PC-3 (cell line): ENCODE measurements at regions not wholly inside any gene's neighbourhood (a gene's known extent, or its start where the extent isn't known, plus 50 kb on each side); places are given as distances from the start of the nearest gene placed in this dataset.
A peak's percentile ranks its signal among the peaks of the same experiment; 100 is the strongest.

Source experiments
- ATAC-seq: fragments of 200-7000 bp; cut with Tn5 transposase; 2 replicates; pipeline ENCODE4 v1.9.1; 2020; ENCODE audit warnings: mild to moderate bottlenecking, moderate library complexity
- BruUV-seq: library from RNA; stranded (reverse); fragments of 400-500 nt; replicated peaks from 2 replicates; lab custom pipeline; 2021; lab: Mats Ljungman, UMichigan
- CTCF ChIA-PET: fragments of 300-600 bp; sonication (Branson Sonifier 250); formaldehyde crosslinking; loops from one replicate; lab custom pipeline; 2022; ENCODE audit warnings: antibody characterized with exemption; lab: Charles Lee
- POLR2A ChIA-PET: fragments of 300-600 bp; sonication (Branson Sonifier 250); formaldehyde crosslinking; loops from one replicate; lab custom pipeline; 2022; ENCODE audit warnings: antibody characterized with exemption; ENCODE audit not compliant: unreplicated experiment; lab: Charles Lee
- DNase-seq: peaks from one replicate; pipeline ENCODE4 v3.0.0-alpha.2; 2015
- H2AFZ ChIP-seq: fragments of 300-600 bp; sonication (generic); 2 replicates; pipeline ENCODE4 v1.6.0; 2016; ENCODE audit warnings: antibody characterized with exemption, low read length
- H3F3A ChIP-seq: fragments of 300-600 bp; sonication (generic); one replicate; pipeline ENCODE4 v1.6.0; 2017; ENCODE audit warnings: antibody characterized with exemption, low read length, control low read depth, mild to moderate bottlenecking; ENCODE audit not compliant: unreplicated experiment
- H3K27ac ChIP-seq: fragments of 300-600 bp; sonication (generic); 2 replicates; pipeline ENCODE4 v1.5.1; 2016; ENCODE audit warnings: mild to moderate bottlenecking, low read length
- H3K27me3 ChIP-seq: fragments of 300-600 bp; sonication (generic); 2 replicates; pipeline ENCODE4 v1.6.1; 2016; ENCODE audit warnings: low read length, mixed read lengths
- H3K36me3 ChIP-seq: fragments of 300-600 bp; sonication (generic); 2 replicates; pipeline ENCODE4 v1.6.1; 2016; ENCODE audit warnings: low read depth, mixed run types, low read length, mixed read lengths
- H3K4me1 ChIP-seq: fragments of 300-600 bp; sonication (generic); 2 replicates; pipeline ENCODE4 v1.5.1; 2016; ENCODE audit warnings: low read length; ENCODE audit not compliant: insufficient read depth
- H3K4me2 ChIP-seq: fragments of 300-600 bp; sonication (generic); 2 replicates; pipeline ENCODE4 v1.6.0; 2016; ENCODE audit warnings: low read length
- H3K4me3 ChIP-seq: fragments of 300-600 bp; sonication (generic); 2 replicates; pipeline ENCODE4 v1.5.1; 2016; ENCODE audit warnings: mild to moderate bottlenecking, low read length, mixed read lengths
- H3K79me2 ChIP-seq: fragments of 300-600 bp; sonication (generic); 2 replicates; pipeline ENCODE4 v1.6.1; 2017; ENCODE audit warnings: low read length, mixed read lengths
- H3K9ac ChIP-seq: fragments of 300-600 bp; sonication (generic); 2 replicates; pipeline ENCODE4 v1.6.0; 2016; ENCODE audit warnings: mild to moderate bottlenecking, low read length
- H3K9me2 ChIP-seq: fragments of 300-600 bp; sonication (generic); replicated peaks from 2 replicates; pipeline ENCODE4 v1.6.1; 2016; ENCODE audit warnings: mixed run types, low read length, mixed read lengths
- H3K9me3 ChIP-seq: fragments of 300-600 bp; sonication (generic); 2 replicates; pipeline ENCODE4 v1.6.1; 2016; ENCODE audit warnings: low read length, mixed read lengths
- H4K20me1 ChIP-seq: fragments of 300-600 bp; sonication (generic); 2 replicates; pipeline ENCODE4 v1.6.1; 2016; ENCODE audit warnings: low read length, mixed read lengths
- CTCF ChIP-seq: fragments of 300-600 bp; sonication (generic); conservative IDR thresholded peaks from 2 replicates; pipeline ENCODE4 v1.5.1; 2017; ENCODE audit warnings: antibody characterized with exemption, low read depth, mild to moderate bottlenecking, low read length
- EZH2 ChIP-seq: fragments of 300-600 bp; sonication (generic); IDR thresholded peaks from one replicate; pipeline ENCODE4 v1.6.1; 2017; ENCODE audit warnings: antibody characterized with exemption, mild to moderate bottlenecking, low read length; ENCODE audit not compliant: unreplicated experiment
- EZH2phosphoT487 ChIP-seq: fragments of 300-600 bp; sonication (generic); IDR thresholded peaks from 2 replicates; pipeline ENCODE4 v1.6.1; 2018; ENCODE audit warnings: mild to moderate bottlenecking, antibody characterized with exemption, low read length, borderline replicate concordance
- intact Hi-C: fragments of 100-400 bp; cut with micrococcal nuclease; formaldehyde crosslinking; loops from 2 replicates; pipeline ENCODE4 v1.9.0; 2023

DNA sequence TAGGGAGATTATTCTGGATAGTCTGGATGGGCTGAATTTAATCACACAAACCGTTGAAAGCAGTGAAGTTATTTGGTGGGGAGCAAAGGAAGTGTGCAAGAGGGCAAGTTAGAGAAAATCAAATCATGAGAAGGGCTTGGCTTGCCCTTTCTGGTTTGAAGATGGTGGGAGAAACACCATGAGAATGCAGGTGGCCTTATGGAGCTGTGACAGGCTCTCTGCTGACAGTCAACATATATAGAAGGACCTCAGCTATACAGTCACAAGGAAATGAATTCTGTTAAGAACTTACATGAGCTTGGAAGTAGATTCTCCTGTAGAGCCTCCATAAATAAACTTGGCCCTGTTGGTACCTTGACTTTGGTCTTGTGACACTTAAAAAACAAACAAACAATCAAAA is 72.3 kb downstream of the GMNC start:
- H3F3A ChIP-seq, result no peaks in the 10 kb centered on the region
- H3K36me3 ChIP-seq, result no peaks in the 10 kb centered on the region
- TF ChIP-seq EZH2phosphoT487 (no peak), CTCF (no peak), EZH2 (no peak)
- no peak overlapping the region for H3K27ac ChIP-seq
- no peak overlapping the region for H3K9ac ChIP-seq
- no peak overlapping the region for H3K4me3 ChIP-seq
- no peaks in the 10 kb centered on the region for H3K27me3 ChIP-seq
- intact Hi-C loops, result no loop called here
- ChIA-PET POLR2A (no interaction called here), CTCF (no interaction called here)
- H3K4me1 ChIP-seq, result peaks cover 20% of the 10 kb centered on the region
- DNase-seq (no peak), ATAC-seq (no peak)
- BruUV-seq, result no TSS peak
- H2AFZ ChIP-seq, result no peak overlapping the region
- H4K20me1 ChIP-seq, result no peaks in the 10 kb centered on the region
- no peaks in the 10 kb centered on the region for H3K9me2 ChIP-seq
- no peak overlapping the region for H3K4me2 ChIP-seq
- H3K79me2 ChIP-seq, result no peaks in the 10 kb centered on the region
- H3K9me3 ChIP-seq, result no peaks in the 10 kb centered on the region

DNA sequence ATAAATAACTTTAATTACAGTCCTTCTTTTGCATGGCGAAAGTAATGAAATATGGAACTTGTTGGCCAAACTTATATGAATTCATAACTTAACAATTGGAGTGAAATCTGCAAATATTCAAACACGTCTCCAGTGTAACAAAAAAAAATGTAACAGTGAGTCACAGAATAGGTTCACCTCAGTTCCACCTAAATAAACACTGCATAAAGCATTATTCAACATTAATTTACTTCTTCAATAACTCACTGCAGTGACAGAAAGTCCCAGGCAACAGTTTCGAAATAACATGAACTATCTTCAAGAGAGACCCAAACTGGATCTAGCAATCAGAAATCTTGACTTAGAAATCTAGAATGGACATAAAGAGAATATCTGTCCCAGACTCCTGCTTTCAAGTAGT is 75.6 kb downstream of the GMNC start:
- H4K20me1 ChIP-seq, result no peaks in the 10 kb centered on the region
- no peaks in the 10 kb centered on the region for H3K36me3 ChIP-seq
- H3K9me2 ChIP-seq, result no peaks in the 10 kb centered on the region
- H3K27me3 ChIP-seq, result no peaks in the 10 kb centered on the region
- ATAC-seq (peak; percentile 86), DNase-seq (peak; percentile 61)
- no peak overlapping the region for H3K9ac ChIP-seq
- no TSS peak for BruUV-seq
- H3K27ac ChIP-seq, result no peak overlapping the region
- intact Hi-C loops, result loop anchor here (2.0 kb wide), 1 partner anchor 78 kb away; no protein-coding TSS in a partner anchor
- peak overlapping the region; percentile 11; the same call in 1 of the 2 replicates for H2AFZ ChIP-seq
- H3K9me3 ChIP-seq, result no peaks in the 10 kb centered on the region
- H3K4me2 ChIP-seq, result peak overlapping the region; percentile 50
- no peak overlapping the region; the same call in 1 of the 2 replicates for H3K4me3 ChIP-seq
- H3K4me1 ChIP-seq, result peaks cover 20% of the 10 kb centered on the region
- H3K79me2 ChIP-seq, result no peaks in the 10 kb centered on the region
- POLR2A ChIA-PET, result no interaction called here
- CTCF ChIA-PET, result no interaction called here
- TF ChIP-seq CTCF (no peak), EZH2phosphoT487 (no peak), EZH2 (no peak)
- no peaks in the 10 kb centered on the region for H3F3A ChIP-seq

DNA sequence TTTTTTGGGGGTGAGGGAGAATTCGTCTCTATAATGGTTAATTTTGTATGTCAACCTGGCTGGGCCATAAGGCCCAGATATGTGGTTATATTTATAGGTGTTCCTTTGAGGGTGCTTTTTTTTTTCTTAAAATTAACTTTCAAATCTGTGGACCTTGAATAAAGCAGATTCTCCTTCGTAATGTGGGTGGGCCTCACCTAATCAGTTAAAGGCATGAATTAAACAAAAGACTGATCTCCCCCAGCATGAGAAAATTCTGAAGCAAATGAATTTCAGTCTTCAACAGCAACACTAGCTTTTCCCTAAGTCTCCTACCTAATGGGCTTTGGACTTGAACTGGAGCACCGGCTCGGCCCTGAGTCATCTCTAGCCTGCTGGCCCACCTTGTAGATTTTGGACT is 77.4 kb downstream of the GMNC start:
- no peak overlapping the region for H3K4me3 ChIP-seq
- H3K79me2 ChIP-seq, result no peaks in the 10 kb centered on the region
- TF ChIP-seq EZH2phosphoT487 (no peak), CTCF (no peak), EZH2 (no peak)
- no peaks in the 10 kb centered on the region for H3K27me3 ChIP-seq
- ATAC-seq (peak; percentile 21; the same call in 1 of the 2 replicates), DNase-seq (peak; percentile 26)
- H3K4me1 ChIP-seq, result peaks cover 20% of the 10 kb centered on the region
- H3K36me3 ChIP-seq, result no peaks in the 10 kb centered on the region
- H2AFZ ChIP-seq, result no peak overlapping the region
- BruUV-seq, result no TSS peak
- H3K9me3 ChIP-seq, result no peaks in the 10 kb centered on the region
- H3F3A ChIP-seq, result no peaks in the 10 kb centered on the region
- H3K9ac ChIP-seq, result no peak overlapping the region
- ChIA-PET CTCF (no interaction called here), POLR2A (no interaction called here)
- no peak overlapping the region for H3K4me2 ChIP-seq
- no peaks in the 10 kb centered on the region for H3K9me2 ChIP-seq
- intact Hi-C loops, result no loop called here
- H3K27ac ChIP-seq, result no peak overlapping the region
- H4K20me1 ChIP-seq, result no peaks in the 10 kb centered on the region
